HEK293T (cell line): ENCODE measurements at regions not wholly inside any gene's neighbourhood (a gene's known extent, or its start where the extent isn't known, plus 50 kb on each side); places are given as distances from the start of the nearest gene placed in this dataset.

Experiments
- ELF4 ChIP-seq: fragments of 450-650 bp; IDR thresholded peaks from 2 replicates; pipeline ENCODE4 v1.6.1; 2017; ENCODE audit warnings: antibody characterized with exemption
- FOXK2 ChIP-seq: fragments of 450-650 bp; IDR thresholded peaks from 2 replicates; pipeline ENCODE4 v1.6.1; 2016; ENCODE audit warnings: mild to moderate bottlenecking
- HDGF ChIP-seq: fragments of 450-650 bp; IDR thresholded peaks from 2 replicates; pipeline ENCODE4 v1.6.1; 2017; ENCODE audit warnings: antibody characterized with exemption, borderline replicate concordance
- SP1 ChIP-seq: fragments of 450-650 bp; IDR thresholded peaks from 2 replicates; pipeline ENCODE4 v1.6.1; 2017

DNA sequence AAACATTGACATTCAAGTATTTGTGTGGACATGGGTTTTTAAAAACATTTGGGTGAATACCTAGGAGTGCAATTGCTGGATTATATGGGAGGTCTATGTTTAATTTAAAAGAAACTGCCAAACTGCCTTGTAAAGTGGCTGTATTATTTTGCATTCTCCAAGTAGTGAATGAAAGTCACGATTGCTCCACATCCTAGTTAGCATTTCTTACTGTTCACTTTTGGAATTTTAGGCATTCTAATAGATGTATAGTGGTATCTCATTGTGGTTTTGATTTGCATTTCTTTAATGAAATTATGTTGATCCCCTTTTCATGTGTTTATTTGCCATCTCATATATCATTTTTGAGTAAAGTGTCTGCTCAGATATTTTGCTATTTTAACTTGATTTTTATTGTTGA lies 159.5 kb downstream of the FOXG1 start:
- no peak for TF ChIP-seq ELF4
- no peak for TF ChIP-seq HDGF
- TF ChIP-seq FOXK2: no peak
- no peak for TF ChIP-seq SP1
